T-helper 2 cell treated with Interferon-gamma antibody and Interleukin-4, amounts not matched to agents 5 μg/mL and 100 μg/mL, for 36 hours (primary cell): ENCODE measurements at regions not wholly inside any gene's neighbourhood (a gene's known extent, or its start where the extent isn't known, plus 50 kb on each side); places are given as distances from the start of the nearest gene placed in this dataset.
"Not testable (repeated sequence)": the region's sequence is repeated elsewhere in the genome, so short reads cannot be mapped to it uniquely, and the experiment has no call there.

Experiments used
- DNase-seq: peaks from one replicate; pipeline ENCODE4 v3.0.0; 2021; ENCODE audit warnings: low spot score
- H3K27ac Mint-ChIP-seq: one replicate; pipeline ENCODE4 v1.8.0; 2021; ENCODE audit warnings: mild to moderate bottlenecking, mixed read lengths
- H3K27me3 Mint-ChIP-seq: one replicate; pipeline ENCODE4 v1.8.0; 2021; ENCODE audit warnings: low read depth, mixed read lengths
- H3K36me3 Mint-ChIP-seq: one replicate; pipeline ENCODE4 v1.8.0; 2021; ENCODE audit warnings: low read depth, mixed read lengths
- H3K4me1 Mint-ChIP-seq: one replicate; pipeline ENCODE4 v1.8.0; 2021; ENCODE audit warnings: low read depth, mixed read lengths
- H3K4me3 Mint-ChIP-seq: one replicate; pipeline ENCODE4 v1.8.0; 2022; ENCODE audit warnings: mild to moderate bottlenecking, moderate library complexity, mixed read lengths
- H3K9me3 Mint-ChIP-seq: one replicate; pipeline ENCODE4 v1.8.0; 2021; ENCODE audit warnings: mixed read lengths

GRCh38 chr4:116705466-116705865 lies 379.9 kb downstream of the TRAM1L1 start:
- Mint-ChIP-seq H3K27ac (no peak overlapping the region), H3K36me3 (no peaks in the 10 kb centered on the region), H3K4me3 (no peak overlapping the region), H3K4me1 (no peaks in the 10 kb centered on the region), H3K9me3 (peaks cover 6% of the 10 kb centered on the region), H3K27me3 (no peaks in the 10 kb centered on the region)
- no peak for DNase-seq

DNA sequence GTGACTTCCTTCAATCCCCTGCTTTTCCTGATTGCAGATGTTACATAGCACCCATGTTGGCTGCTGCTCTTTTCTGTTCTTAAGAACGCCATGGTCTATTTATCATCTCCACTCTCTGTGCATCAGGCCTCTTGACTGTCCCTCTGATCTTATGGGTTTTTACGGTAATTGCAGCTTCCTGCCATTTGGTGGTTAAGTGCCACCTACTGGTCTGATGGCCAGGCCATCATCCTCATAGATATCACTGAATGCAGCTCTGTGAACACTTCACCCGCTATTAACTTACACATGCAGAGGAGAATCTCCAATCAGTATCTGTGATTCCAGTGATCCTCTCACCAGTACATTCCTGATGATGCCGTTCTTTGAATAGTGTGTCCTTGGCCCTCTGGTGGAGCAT lies 382.4 kb downstream of the TRAM1L1 start:
- Mint-ChIP-seq H3K9me3 (peaks cover 17% of the 10 kb centered on the region), H3K36me3 (no peaks in the 10 kb centered on the region), H3K27ac (no peak overlapping the region), H3K27me3 (no peaks in the 10 kb centered on the region), H3K4me3 (no peak overlapping the region), H3K4me1 (no peaks in the 10 kb centered on the region)
- no peak for DNase-seq

DNA sequence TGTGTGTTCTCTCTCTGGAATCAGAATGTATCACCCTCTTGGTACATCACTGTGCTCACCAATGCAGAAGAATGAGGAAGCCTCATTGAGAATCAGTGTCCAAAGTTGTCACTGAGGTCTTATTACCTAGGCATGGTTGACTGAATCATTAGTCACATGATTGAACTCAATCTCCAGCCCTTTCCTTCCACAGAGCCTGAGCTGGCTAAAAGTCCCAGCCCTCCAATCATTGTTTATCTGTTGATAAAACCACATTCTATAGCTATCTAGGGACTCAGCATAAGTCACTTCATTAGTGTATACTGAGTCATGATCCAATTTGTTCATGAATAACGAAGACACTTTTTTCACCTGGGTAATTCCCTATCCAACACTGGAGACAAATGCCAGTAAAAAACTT lies 396.8 kb downstream of the TRAM1L1 start:
- H3K27ac Mint-ChIP-seq = no peak overlapping the region
- no peaks in the 10 kb centered on the region for H3K36me3 Mint-ChIP-seq
- H3K27me3 Mint-ChIP-seq = no peaks in the 10 kb centered on the region
- H3K4me1 Mint-ChIP-seq = no peaks in the 10 kb centered on the region
- no peaks in the 10 kb centered on the region for H3K9me3 Mint-ChIP-seq
- H3K4me3 Mint-ChIP-seq = no peak overlapping the region
- DNase-seq = no peak

DNA sequence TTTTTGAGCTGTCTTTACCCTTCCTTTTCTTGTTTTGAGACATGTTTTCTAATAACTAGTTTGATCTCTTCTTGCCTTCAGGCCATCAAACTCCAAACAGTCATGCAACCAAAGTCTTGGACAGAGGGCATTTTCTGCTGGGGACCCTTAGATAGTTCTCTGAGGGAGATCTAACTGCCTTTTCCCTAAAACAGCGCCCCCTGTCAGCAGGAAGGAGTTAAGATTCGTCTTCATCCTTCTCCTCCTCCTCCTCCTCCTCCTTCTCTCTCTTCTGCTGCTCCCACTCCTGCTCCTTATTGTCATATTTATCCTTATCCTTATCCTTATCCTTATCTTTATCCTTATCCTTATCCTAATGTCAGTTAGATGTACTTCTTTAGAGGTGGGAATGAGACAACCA lies 417.2 kb downstream of the TRAM1L1 start:
- Mint-ChIP-seq H3K4me1 (no peaks in the 10 kb centered on the region), H3K27me3 (no peaks in the 10 kb centered on the region), H3K4me3 (no peak overlapping the region), H3K9me3 (no peaks in the 10 kb centered on the region), H3K36me3 (no peaks in the 10 kb centered on the region), H3K27ac (no peak overlapping the region)
- DNase-seq = no peak

DNA sequence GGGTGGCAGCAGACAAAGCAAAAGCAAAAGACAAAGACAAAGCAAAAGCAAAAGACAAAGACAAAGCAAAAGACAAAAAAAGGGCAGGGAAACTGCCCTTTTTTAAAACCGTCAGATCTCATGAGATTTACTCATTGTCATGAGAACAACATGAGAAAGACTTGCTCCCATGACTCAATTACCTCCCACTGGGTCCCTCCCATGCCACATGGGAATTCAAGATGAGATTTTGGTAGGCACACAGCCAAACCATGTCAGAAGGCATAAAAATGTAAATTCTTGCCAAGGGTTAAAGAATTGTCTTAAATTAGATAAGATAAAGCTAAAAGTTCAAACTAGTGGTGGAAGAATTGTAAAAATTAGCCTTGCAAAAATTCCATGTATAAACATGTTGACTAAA lies 419.7 kb downstream of the TRAM1L1 start:
- Mint-ChIP-seq H3K27me3 (no peaks in the 10 kb centered on the region), H3K4me3 (no peak overlapping the region), H3K36me3 (no peaks in the 10 kb centered on the region), H3K9me3 (peaks cover 2% of the 10 kb centered on the region), H3K27ac (no peak overlapping the region), H3K4me1 (no peaks in the 10 kb centered on the region)
- no peak for DNase-seq

DNA sequence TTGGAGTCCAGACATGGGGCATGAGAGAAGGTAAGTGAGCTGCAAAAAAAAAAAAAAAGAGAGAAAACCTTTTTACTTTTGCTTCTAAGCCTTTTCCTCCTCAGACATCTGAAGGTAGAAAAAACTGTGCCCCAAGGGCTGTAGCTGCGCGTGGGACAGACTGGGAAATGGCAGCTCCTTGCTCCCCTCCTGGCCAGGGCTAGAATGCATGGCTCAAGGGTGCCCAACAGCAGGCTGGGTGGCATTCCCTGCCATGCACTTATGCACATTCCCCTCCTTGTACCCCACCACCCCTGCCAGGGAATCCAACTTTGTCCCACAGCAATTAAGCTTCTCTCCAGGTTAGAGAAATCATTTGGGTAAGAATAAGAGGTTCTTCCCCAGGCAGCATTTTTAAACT lies 421.2 kb downstream of the TRAM1L1 start:
- DNase-seq = no peak
- H3K4me3 Mint-ChIP-seq = no peak overlapping the region
- H3K36me3 Mint-ChIP-seq = no peaks in the 10 kb centered on the region
- no peak overlapping the region for H3K27ac Mint-ChIP-seq
- peaks cover 15% of the 10 kb centered on the region for H3K9me3 Mint-ChIP-seq
- H3K27me3 Mint-ChIP-seq = no peaks in the 10 kb centered on the region
- no peaks in the 10 kb centered on the region for H3K4me1 Mint-ChIP-seq

GRCh38 chr4:116639070-116639577 lies 446.3 kb downstream of the TRAM1L1 start:
- H3K4me3 Mint-ChIP-seq = no peak overlapping the region
- H3K36me3 Mint-ChIP-seq = no peaks in the 10 kb centered on the region
- H3K27me3 Mint-ChIP-seq = no peaks in the 10 kb centered on the region

DNA sequence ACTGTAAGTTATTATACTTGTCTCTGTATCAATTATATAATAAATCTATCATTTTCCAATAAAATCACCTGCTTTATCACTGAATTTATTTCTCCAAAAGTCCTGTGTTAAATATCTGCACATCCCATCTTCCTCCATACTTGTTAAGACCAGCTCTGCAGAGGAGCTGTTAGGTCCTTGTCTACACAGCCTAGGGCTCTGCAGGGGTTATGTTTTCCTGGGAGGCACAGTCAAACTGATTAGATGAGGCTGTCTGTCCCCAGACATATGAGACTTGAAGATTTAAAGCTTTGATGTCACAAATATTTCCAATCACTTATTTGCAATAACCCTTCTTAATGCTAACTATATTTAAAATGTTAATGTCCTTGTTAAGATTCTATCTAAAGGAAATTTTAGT lies 446.8 kb downstream of the TRAM1L1 start:
- no peaks in the 10 kb centered on the region for H3K36me3 Mint-ChIP-seq
- no peaks in the 10 kb centered on the region for H3K27me3 Mint-ChIP-seq
- H3K4me1 Mint-ChIP-seq = no peaks in the 10 kb centered on the region
- H3K4me3 Mint-ChIP-seq = no peak overlapping the region
- DNase-seq = no peak
- no peaks in the 10 kb centered on the region for H3K9me3 Mint-ChIP-seq
- H3K27ac Mint-ChIP-seq = no peak overlapping the region

More at GRCh38 chr4:116639070-116639577, 446.3 kb downstream of the TRAM1L1 start:
- no peaks in the 10 kb centered on the region for H3K9me3 Mint-ChIP-seq
- no peak for DNase-seq
- no peak overlapping the region for H3K27ac Mint-ChIP-seq
- H3K4me1 Mint-ChIP-seq = no peaks in the 10 kb centered on the region

GRCh38 chr4:116636917-116637316 lies 448.5 kb downstream of the TRAM1L1 start:
- no peaks in the 10 kb centered on the region for H3K9me3 Mint-ChIP-seq
- no peak overlapping the region for H3K4me3 Mint-ChIP-seq
- H3K36me3 Mint-ChIP-seq = no peaks in the 10 kb centered on the region
- H3K4me1 Mint-ChIP-seq = no peaks in the 10 kb centered on the region
- H3K27me3 Mint-ChIP-seq = no peaks in the 10 kb centered on the region
- no peak overlapping the region for H3K27ac Mint-ChIP-seq
- DNase-seq = no peak

GRCh38 chr4:116632269-116632668 lies 453.1 kb downstream of the TRAM1L1 start:
- DNase-seq = no peak
- no peaks in the 10 kb centered on the region for H3K4me1 Mint-ChIP-seq
- H3K27me3 Mint-ChIP-seq = no peaks in the 10 kb centered on the region
- no peak overlapping the region for H3K27ac Mint-ChIP-seq
- H3K4me3 Mint-ChIP-seq = no peak overlapping the region
- H3K9me3 Mint-ChIP-seq = no peaks in the 10 kb centered on the region
- H3K36me3 Mint-ChIP-seq = no peaks in the 10 kb centered on the region

DNA sequence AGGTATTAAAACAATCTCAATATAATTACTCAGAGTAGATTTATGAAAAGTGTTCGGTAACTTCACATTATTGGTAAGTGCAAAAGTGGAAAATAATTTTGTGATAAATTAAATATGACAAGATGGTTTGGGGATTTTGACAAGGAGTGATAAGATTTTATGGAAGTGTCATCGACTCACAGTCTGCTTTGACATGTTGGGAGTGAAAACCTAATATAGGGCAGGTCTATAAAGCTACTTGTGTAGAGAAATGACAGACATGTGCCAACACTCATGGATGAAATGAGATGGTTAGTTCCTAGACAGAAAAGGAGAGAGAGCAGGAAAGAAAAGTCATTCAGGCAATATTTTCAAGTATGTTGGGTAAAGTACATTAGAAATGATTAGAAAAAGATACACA lies 456.8 kb downstream of the TRAM1L1 start:
- Mint-ChIP-seq H3K9me3 (no peaks in the 10 kb centered on the region), H3K4me3 (no peak overlapping the region), H3K27me3 (no peaks in the 10 kb centered on the region), H3K4me1 (no peaks in the 10 kb centered on the region), H3K36me3 (no peaks in the 10 kb centered on the region), H3K27ac (no peak overlapping the region)
- no peak for DNase-seq

DNA sequence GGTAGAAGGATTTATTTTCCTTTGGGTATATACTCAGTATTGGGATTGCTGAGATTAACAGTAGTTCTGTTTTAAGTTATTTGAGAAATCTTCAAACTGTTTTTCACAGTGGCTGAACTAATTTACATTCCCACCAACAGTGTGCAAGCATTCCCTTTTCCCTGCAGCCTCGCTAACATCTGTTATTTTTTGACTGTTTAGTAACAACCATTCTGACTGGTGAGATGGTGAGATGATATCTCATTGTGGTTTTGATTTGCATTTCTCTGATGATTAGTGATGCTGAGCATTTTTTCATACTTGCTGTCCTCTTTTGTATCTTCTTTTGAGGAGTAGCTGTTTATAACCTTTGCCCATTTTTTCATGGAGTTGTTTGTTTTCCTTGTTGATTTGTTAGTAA lies 457.8 kb downstream of the TRAM1L1 start:
- Mint-ChIP-seq H3K27me3 (no peaks in the 10 kb centered on the region), H3K4me3 (no peak overlapping the region), H3K4me1 (no peaks in the 10 kb centered on the region), H3K9me3 (no peaks in the 10 kb centered on the region), H3K27ac (no peak overlapping the region), H3K36me3 (no peaks in the 10 kb centered on the region)
- DNase-seq = no peak

- H3K27me3 Mint-ChIP-seq, H3K4me3 Mint-ChIP-seq, H3K4me1 Mint-ChIP-seq, H3K36me3 Mint-ChIP-seq, H3K27ac Mint-ChIP-seq, H3K9me3 Mint-ChIP-seq, DNase-seq: not testable (repeated sequence)
Measured at GRCh38 chr4:116619508-116619907, 465.9 kb downstream of the TRAM1L1 start.

DNA sequence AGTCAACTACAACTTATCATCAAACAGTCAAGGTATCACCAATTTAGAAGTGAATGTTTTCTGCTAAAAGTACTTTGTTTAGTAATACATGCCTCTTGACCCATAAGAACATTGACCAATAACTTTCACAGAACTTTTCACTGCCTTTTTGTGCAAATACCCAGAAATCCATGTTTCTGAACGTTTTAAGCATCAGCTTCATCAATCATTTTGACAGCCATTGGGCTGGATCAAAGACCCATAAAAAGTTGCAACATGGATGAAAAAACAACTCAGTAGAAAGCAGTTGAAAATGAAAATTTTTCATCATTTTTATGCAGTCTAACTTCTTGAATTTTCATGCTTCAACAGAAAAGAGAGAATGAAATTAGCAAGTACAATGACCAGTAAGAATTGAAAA lies 466.7 kb downstream of the TRAM1L1 start:
- Mint-ChIP-seq H3K9me3 (peaks cover 2% of the 10 kb centered on the region), H3K36me3 (no peaks in the 10 kb centered on the region), H3K4me1 (no peaks in the 10 kb centered on the region), H3K27ac (no peak overlapping the region), H3K27me3 (no peaks in the 10 kb centered on the region), H3K4me3 (no peak overlapping the region)
- no peak for DNase-seq

GRCh38 chr4:116603096-116603495 lies 482.3 kb downstream of the TRAM1L1 start:
- Mint-ChIP-seq H3K36me3 (no peaks in the 10 kb centered on the region), H3K27ac (no peak overlapping the region), H3K27me3 (no peaks in the 10 kb centered on the region), H3K4me1 (no peaks in the 10 kb centered on the region), H3K4me3 (no peak overlapping the region), H3K9me3 (no peaks in the 10 kb centered on the region)
- DNase-seq = no peak
